PC-9 (cell line): ENCODE measurements at regions not wholly inside any gene's neighbourhood (a gene's known extent, or its start where the extent isn't known, plus 50 kb on each side); places are given as distances from the start of the nearest gene placed in this dataset.

Source experiments
- BruUV-seq: library from RNA; stranded (reverse); fragments of 400-500 nt; replicated peaks from 2 replicates; lab custom pipeline; 2021; lab: Mats Ljungman, UMichigan
- CTCF ChIA-PET: fragments of 300-600 bp; sonication (Branson Sonifier 250); formaldehyde crosslinking; loops from one replicate; lab custom pipeline; 2022; ENCODE audit warnings: antibody characterized with exemption; lab: Charles Lee
- POLR2A ChIA-PET: fragments of 300-600 bp; sonication (Branson Sonifier 250); formaldehyde crosslinking; loops from one replicate; lab custom pipeline; 2022; ENCODE audit warnings: antibody characterized with exemption; ENCODE audit not compliant: unreplicated experiment; lab: Charles Lee
- DNase-seq, 2 experiments: peaks; one replicate each; pipeline versions ENCODE4 v3.0.0 to v3.0.0-alpha.2; 2015 to 2022; ENCODE audit warnings: mixed read lengths in 1 of 2
- H2AFZ ChIP-seq: fragments of 200-600 bp; sonication (generic); 2 replicates; pipeline ENCODE4 v1.8.1; 2017; ENCODE audit warnings: antibody characterized with exemption
- H3F3A ChIP-seq: fragments of 200-600 bp; sonication (generic); 2 replicates; pipeline ENCODE4 v1.8.1; 2017; ENCODE audit warnings: antibody characterized with exemption, mild to moderate bottlenecking, low read depth; ENCODE audit not compliant: insufficient read depth
- H3K27ac ChIP-seq: fragments of 200-600 bp; sonication (generic); 2 replicates; pipeline ENCODE4 v1.6.1; 2016; ENCODE audit warnings: mixed run types
- H3K27me3 ChIP-seq: fragments of 200-600 bp; sonication (generic); 2 replicates; pipeline ENCODE4 v1.6.1; 2016; ENCODE audit warnings: low read depth, mixed run types; ENCODE audit not compliant: insufficient read depth
- H3K36me3 ChIP-seq: fragments of 200-600 bp; sonication (generic); 2 replicates; pipeline ENCODE4 v1.6.1; 2016; ENCODE audit warnings: low read depth, mixed run types
- H3K4me1 ChIP-seq: fragments of 200-600 bp; sonication (generic); replicated peaks from 2 replicates; pipeline ENCODE4 v1.6.1; 2016; ENCODE audit warnings: mixed run types; ENCODE audit not compliant: insufficient read depth
- H3K4me2 ChIP-seq: fragments of 200-600 bp; sonication (generic); 2 replicates; pipeline ENCODE4 v1.6.1; 2017; ENCODE audit warnings: mixed run types
- H3K4me3 ChIP-seq: fragments of 200-600 bp; sonication (generic); 2 replicates; pipeline ENCODE4 v1.6.1; 2016; ENCODE audit warnings: mixed run types
- H3K79me2 ChIP-seq: fragments of 200-600 bp; sonication (generic); 2 replicates; pipeline ENCODE4 v1.6.1; 2017; ENCODE audit warnings: low read depth, mixed run types
- H3K9me2 ChIP-seq: fragments of 200-600 bp; sonication (generic); 2 replicates; pipeline ENCODE4 v1.8.1; 2017; ENCODE audit warnings: mild to moderate bottlenecking; ENCODE audit not compliant: insufficient read depth
- H3K9me3 ChIP-seq: fragments of 200-600 bp; sonication (generic); 2 replicates; pipeline ENCODE4 v1.8.1; 2016; ENCODE audit warnings: low read depth; ENCODE audit not compliant: insufficient read depth
- H4K20me1 ChIP-seq: fragments of 200-600 bp; sonication (generic); 2 replicates; pipeline ENCODE4 v1.8.1; 2017; ENCODE audit not compliant: insufficient read depth
- EZH2 ChIP-seq: fragments of 200-600 bp; sonication (generic); IDR thresholded peaks from 2 replicates; pipeline ENCODE4 v1.8.0; 2017; ENCODE audit warnings: antibody characterized with exemption, low read depth
- intact Hi-C: fragments of 100-400 bp; cut with micrococcal nuclease; formaldehyde crosslinking; loops from one replicate; pipeline ENCODE4 v1.10.0; 2022; ENCODE audit not compliant: unreplicated experiment
- TF ChIP-seq, protein P1 (sequence below): fragments of 200-600 bp; sonication (generic); conservative IDR thresholded peaks from 2 replicates; pipeline ENCODE4 v1.6.1; 2017; ENCODE audit warnings: mixed run types, antibody characterized with exemption, mild to moderate bottlenecking, moderate library complexity

DNA sequence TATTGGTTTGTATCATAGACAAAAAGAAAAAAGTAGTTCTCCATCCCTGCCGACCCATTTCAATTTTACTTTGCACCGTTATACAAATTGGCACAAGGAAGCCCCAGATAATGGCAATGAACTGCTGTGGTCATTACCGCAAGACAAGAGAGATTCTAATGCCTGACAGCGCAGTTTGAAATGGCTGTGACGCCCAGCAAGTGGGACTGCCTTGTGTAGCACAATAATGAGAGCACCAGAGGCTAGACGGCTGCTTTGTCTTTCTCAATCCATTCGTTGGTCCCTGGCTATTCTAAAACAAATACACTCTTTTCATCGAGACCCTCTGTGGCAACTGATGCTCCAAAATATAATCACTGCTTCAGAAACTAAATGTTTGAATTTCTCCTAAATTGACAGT lies 192.4 kb upstream of the NEIL3 start:
- Histone ChIP-seq H3K36me3 (no peaks in the 10 kb centered on the region), H3K27ac (no peak overlapping the region), H3F3A (no peaks in the 10 kb centered on the region), H3K79me2 (no peaks in the 10 kb centered on the region), H4K20me1 (no peaks in the 10 kb centered on the region), H3K27me3 (no peaks in the 10 kb centered on the region), H2AFZ (no peak overlapping the region), H3K4me2 (no peak overlapping the region), H3K9me3 (no peaks in the 10 kb centered on the region), H3K4me1 (no peaks in the 10 kb centered on the region), H3K9me2 (no peaks in the 10 kb centered on the region), H3K4me3 (no peak overlapping the region)
- POLR2A ChIA-PET: no interaction called here
- intact Hi-C loops: no loop called here
- CTCF ChIA-PET: no interaction called here
- DNase-seq: no peak
- TF ChIP-seq, protein P1, sequence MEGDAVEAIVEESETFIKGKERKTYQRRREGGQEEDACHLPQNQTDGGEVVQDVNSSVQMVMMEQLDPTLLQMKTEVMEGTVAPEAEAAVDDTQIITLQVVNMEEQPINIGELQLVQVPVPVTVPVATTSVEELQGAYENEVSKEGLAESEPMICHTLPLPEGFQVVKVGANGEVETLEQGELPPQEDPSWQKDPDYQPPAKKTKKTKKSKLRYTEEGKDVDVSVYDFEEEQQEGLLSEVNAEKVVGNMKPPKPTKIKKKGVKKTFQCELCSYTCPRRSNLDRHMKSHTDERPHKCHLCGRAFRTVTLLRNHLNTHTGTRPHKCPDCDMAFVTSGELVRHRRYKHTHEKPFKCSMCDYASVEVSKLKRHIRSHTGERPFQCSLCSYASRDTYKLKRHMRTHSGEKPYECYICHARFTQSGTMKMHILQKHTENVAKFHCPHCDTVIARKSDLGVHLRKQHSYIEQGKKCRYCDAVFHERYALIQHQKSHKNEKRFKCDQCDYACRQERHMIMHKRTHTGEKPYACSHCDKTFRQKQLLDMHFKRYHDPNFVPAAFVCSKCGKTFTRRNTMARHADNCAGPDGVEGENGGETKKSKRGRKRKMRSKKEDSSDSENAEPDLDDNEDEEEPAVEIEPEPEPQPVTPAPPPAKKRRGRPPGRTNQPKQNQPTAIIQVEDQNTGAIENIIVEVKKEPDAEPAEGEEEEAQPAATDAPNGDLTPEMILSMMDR: no peak
- no peak for TF ChIP-seq EZH2
- BruUV-seq: no TSS peak

DNA sequence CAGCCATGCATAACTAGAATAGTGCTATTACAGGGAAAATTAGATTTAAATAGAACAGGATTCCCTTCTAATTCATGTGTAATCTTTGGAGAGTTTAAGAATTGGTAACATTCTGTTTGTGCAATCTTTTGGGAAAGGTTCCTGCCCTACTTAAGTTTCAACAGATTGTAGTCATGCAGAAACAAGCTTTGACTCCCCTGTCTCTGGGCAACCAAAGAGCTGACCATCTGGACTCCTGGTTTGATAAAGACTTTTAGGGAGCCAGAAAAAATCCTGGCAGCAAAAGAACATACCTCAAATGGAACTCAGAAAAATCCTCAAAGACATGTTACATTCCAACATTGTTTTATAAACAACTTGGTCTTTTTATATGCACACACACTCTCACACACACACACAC lies 191.1 kb upstream of the NEIL3 start:
- Histone ChIP-seq H3K4me2 (no peak overlapping the region), H3K4me3 (no peak overlapping the region), H3K9me2 (no peaks in the 10 kb centered on the region), H3K9me3 (no peaks in the 10 kb centered on the region), H3K27me3 (no peaks in the 10 kb centered on the region), H3K36me3 (no peaks in the 10 kb centered on the region), H2AFZ (no peak overlapping the region), H4K20me1 (no peaks in the 10 kb centered on the region), H3K79me2 (no peaks in the 10 kb centered on the region), H3F3A (no peaks in the 10 kb centered on the region), H3K4me1 (no peaks in the 10 kb centered on the region), H3K27ac (no peak overlapping the region)
- BruUV-seq: no TSS peak
- no peak for DNase-seq
- TF ChIP-seq, protein P1: no peak
- TF ChIP-seq EZH2: no peak
- intact Hi-C loops: no loop called here
- ChIA-PET CTCF (no interaction called here), POLR2A (no interaction called here)

DNA sequence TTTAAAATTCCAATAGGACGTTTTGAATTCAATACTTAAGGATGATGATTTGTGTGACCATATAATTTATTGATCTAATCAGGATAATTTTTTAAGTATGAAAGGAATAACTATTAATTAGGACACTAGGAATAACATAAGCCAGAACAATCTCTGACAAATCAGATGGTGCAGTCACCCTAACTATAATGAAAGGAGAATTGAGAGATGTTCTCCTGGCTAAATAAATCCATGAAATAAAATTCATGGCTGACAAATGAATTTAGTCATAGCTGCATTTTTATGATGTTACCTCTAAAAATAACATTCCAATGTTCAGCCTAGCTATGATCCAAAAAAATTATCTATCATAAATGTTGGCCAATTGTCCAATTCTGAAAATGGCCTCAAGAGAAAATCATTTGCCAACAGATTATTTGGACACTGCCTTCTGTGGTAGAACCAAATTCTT lies 190.6 kb upstream of the NEIL3 start:
- H3K36me3 ChIP-seq: no peaks in the 10 kb centered on the region
- H3K79me2 ChIP-seq: no peaks in the 10 kb centered on the region
- no peaks in the 10 kb centered on the region for H3K4me1 ChIP-seq
- no peaks in the 10 kb centered on the region for H3F3A ChIP-seq
- no peak for DNase-seq
- intact Hi-C loops: no loop called here
- H3K27ac ChIP-seq: no peak overlapping the region
- no peak overlapping the region for H3K4me3 ChIP-seq
- H3K27me3 ChIP-seq: no peaks in the 10 kb centered on the region
- ChIA-PET POLR2A (no interaction called here), CTCF (no interaction called here)
- no peak overlapping the region for H2AFZ ChIP-seq
- H3K4me2 ChIP-seq: no peak overlapping the region
- BruUV-seq: no TSS peak
- TF ChIP-seq EZH2: no peak
- TF ChIP-seq, protein P1: no peak
- no peaks in the 10 kb centered on the region for H3K9me2 ChIP-seq
- no peaks in the 10 kb centered on the region for H4K20me1 ChIP-seq
- H3K9me3 ChIP-seq: no peaks in the 10 kb centered on the region
